HCT116 (cell line): ENCODE measurements at regions not wholly inside any gene's neighbourhood (a gene's known extent, or its start where the extent isn't known, plus 50 kb on each side); places are given as distances from the start of the nearest gene placed in this dataset.
A peak's percentile ranks its signal among the peaks of the same experiment; 100 is the strongest.

Experiments used
- ATAC-seq: fragments of 200-7000 bp; cut with Tn5 transposase; 2 replicates; pipeline ENCODE4 v1.9.1; 2020; ENCODE audit warnings: mild to moderate bottlenecking, moderate library complexity
- BruUV-seq: library from RNA; stranded (reverse); fragments of 400-500 nt; replicated peaks from 2 replicates; lab custom pipeline; 2021; lab: Mats Ljungman, UMichigan
- CTCF ChIA-PET: fragments of 300-600 bp; sonication (Branson Sonifier 250); formaldehyde crosslinking; loops from one replicate; lab custom pipeline; 2021; ENCODE audit warnings: antibody characterized with exemption; lab: Charles Lee
- POLR2A ChIA-PET: fragments of 300-600, 350-600 bp; sonication (Branson Sonifier 250); formaldehyde crosslinking; loops from one replicate; lab custom pipeline; 2021; ENCODE audit warnings: antibody characterized with exemption; lab: Charles Lee
- RAD21 ChIA-PET, 2 experiments: fragments of 300-600 bp; sonication (Branson Sonifier 250); formaldehyde crosslinking; loops; one replicate each; lab custom pipeline; 2023; ENCODE audit warnings: low total read pairs in 2 of 2; ENCODE audit not compliant: uncharacterized antibody in 2 of 2, unreplicated experiment in 2 of 2, low non-redundant PET in 1 of 2; lab: Charles Lee
- DNase-seq: peaks from one replicate; pipeline ENCODE4 v3.0.0-alpha.2; 2010; ENCODE audit warnings: low read depth, low spot score
- H2AFZ ChIP-seq: fragments of 200-600 bp; shearing (Covaris generic), sonication (generic); 2 replicates; pipeline ENCODE4 v1.6.1; 2017; ENCODE audit warnings: low read depth, mixed run types, mixed read lengths, antibody characterized with exemption, low read length; ENCODE audit not compliant: poor library complexity, severe bottlenecking
- H3K27ac ChIP-seq: 2 replicates; pipeline ENCODE4 v1.5.1; 2012; ENCODE audit warnings: low read depth, low read length
- H3K27me3 ChIP-seq: fragments of 200-600 bp; sonication (generic); 2 replicates; pipeline ENCODE4 v1.6.1; 2016; ENCODE audit warnings: mixed run types, low read length, mixed read lengths; ENCODE audit not compliant: insufficient read depth
- H3K36me3 ChIP-seq, 2 experiments: fragments of 200-500 bp in 1 of 2; fragments of 200-600 bp in 1 of 2; sonication (Bioruptor generic) in 1 of 2; sonication (generic) in 1 of 2; 2 replicates each; pipeline versions ENCODE4 v1.5.1 to v1.6.1; 2014 to 2016; ENCODE audit warnings: low read length in 2 of 2, inconsistent platforms in 1 of 2, mixed read lengths in 1 of 2, mixed run types in 1 of 2; ENCODE audit not compliant: insufficient read depth in 2 of 2, control insufficient read depth in 1 of 2
- H3K4me1 ChIP-seq, 2 experiments: fragments of 200-600 bp in 1 of 2; sonication (generic) in 1 of 2; 2 replicates each; pipeline versions ENCODE4 v1.5.1 to v1.6.1; 2012 to 2017; ENCODE audit warnings: low read length in 2 of 2, inconsistent platforms in 1 of 2, mild to moderate bottlenecking in 1 of 2, mixed read lengths in 1 of 2, mixed run types in 1 of 2, moderate library complexity in 1 of 2; ENCODE audit not compliant: insufficient read depth in 2 of 2, control insufficient read depth in 1 of 2
- H3K4me2 ChIP-seq: fragments of 200-600 bp; sonication (generic); 2 replicates; pipeline ENCODE4 v1.6.1; 2017; ENCODE audit warnings: mixed run types, low read length, mixed read lengths
- H3K4me3 ChIP-seq, 2 experiments: fragments of 200-600 bp in 1 of 2; sonication (generic) in 1 of 2; replicated peaks in 1 of 2; 2 replicates each; pipeline ENCODE4 v1.5.1; 2011 to 2016; ENCODE audit warnings: low read length in 2 of 2, control low read depth in 1 of 2, low read depth in 1 of 2, mild to moderate bottlenecking in 1 of 2, mixed read lengths in 1 of 2, mixed run types in 1 of 2
- H3K79me2 ChIP-seq: fragments of 200-600 bp; sonication (generic); 2 replicates; pipeline ENCODE4 v1.6.1; 2017; ENCODE audit warnings: mild to moderate bottlenecking, mixed run types, low read length, moderate library complexity, mixed read lengths; ENCODE audit not compliant: insufficient read depth
- H3K9ac ChIP-seq: fragments of 200-600 bp; sonication (generic); 2 replicates; pipeline ENCODE4 v1.6.1; 2016; ENCODE audit warnings: low read length, mixed read lengths
- H3K9me2 ChIP-seq: fragments of 200-600 bp; sonication (generic), shearing (Covaris generic); 2 replicates; pipeline ENCODE4 v1.6.1; 2017; ENCODE audit warnings: mixed run types, mild to moderate bottlenecking, moderate library complexity; ENCODE audit not compliant: insufficient read depth
- H3K9me3 ChIP-seq, 2 experiments: fragments of 200-500 bp in 1 of 2; fragments of 200-600 bp in 1 of 2; sonication (Bioruptor generic) in 1 of 2; sonication (generic) in 1 of 2; 2 replicates each; pipeline ENCODE4 v1.6.1; 2014 to 2017; ENCODE audit warnings: low read length in 2 of 2, mixed read lengths in 2 of 2, inconsistent platforms in 1 of 2, low read depth in 1 of 2, mild to moderate bottlenecking in 1 of 2, mixed run types in 1 of 2, moderate library complexity in 1 of 2; ENCODE audit not compliant: control insufficient read depth in 1 of 2, insufficient read depth in 1 of 2
- H4K20me1 ChIP-seq: fragments of 200-600 bp; sonication (generic), shearing (Covaris generic); 2 replicates; pipeline ENCODE4 v1.6.1; 2017; ENCODE audit warnings: mixed run types, mild to moderate bottlenecking, moderate library complexity; ENCODE audit not compliant: insufficient read depth
- CBX3 ChIP-seq: IDR thresholded peaks from 2 replicates; pipeline ENCODE4 v1.6.1; 2012; ENCODE audit warnings: low read depth
- CEBPB ChIP-seq: IDR thresholded peaks from 2 replicates; pipeline ENCODE4 v1.6.1; 2012; ENCODE audit warnings: low read depth
- CTCF ChIP-seq, 3 experiments: fragments of 200-600 bp in 1 of 3; sonication (generic) in 1 of 3; IDR thresholded peaks in 2 of 3; conservative IDR thresholded peaks in 1 of 3; 2 replicates each; pipeline ENCODE4 v1.5.1; 2012 to 2017; ENCODE audit warnings: low read depth in 2 of 3, low read length in 2 of 3, antibody characterized with exemption in 1 of 3, borderline replicate concordance in 1 of 3, control low read depth in 1 of 3, mild to moderate bottlenecking in 1 of 3, mixed read lengths in 1 of 3, mixed run types in 1 of 3, moderate library complexity in 1 of 3; ENCODE audit not compliant: insufficient read depth in 1 of 3
- ELF1 ChIP-seq: IDR thresholded peaks from 2 replicates; pipeline ENCODE4 v1.6.1; 2012; ENCODE audit warnings: low read depth, borderline replicate concordance
- POLR2AphosphoS5 ChIP-seq: IDR thresholded peaks from 2 replicates; pipeline ENCODE4 v1.6.1; 2011; ENCODE audit warnings: mild to moderate bottlenecking, low read depth, low read length, moderate library complexity
- REST ChIP-seq: IDR thresholded peaks from 2 replicates; pipeline ENCODE4 v1.6.1; 2012; ENCODE audit warnings: low read depth
- SIN3A ChIP-seq: IDR thresholded peaks from 2 replicates; pipeline ENCODE4 v1.6.1; 2012; ENCODE audit warnings: low read depth
- TCF7L2 ChIP-seq: IDR thresholded peaks from 2 replicates; pipeline ENCODE4 v1.7.0; 2011; ENCODE audit warnings: borderline replicate concordance, inconsistent platforms; ENCODE audit not compliant: insufficient read depth, insufficient read length; ENCODE audit errors: extremely low read depth
- YY1 ChIP-seq: IDR thresholded peaks from 2 replicates; pipeline ENCODE4 v1.6.1; 2011; ENCODE audit warnings: low read length, low read depth, moderate library complexity, mild to moderate bottlenecking; ENCODE audit not compliant: insufficient replicate concordance; ENCODE audit errors: extremely low read depth
- ZNF274 ChIP-seq: fragments of 200-500 bp; sonication (Bioruptor generic); IDR thresholded peaks from 2 replicates; pipeline ENCODE4 v1.6.1; 2014; ENCODE audit warnings: mild to moderate bottlenecking, low read depth, low read length, inconsistent platforms
- intact Hi-C: fragments of 100-400 bp; cut with micrococcal nuclease; formaldehyde crosslinking; loops from 2 replicates; pipeline ENCODE4 v1.10.0; 2022
- TF ChIP-seq, protein P1 (sequence below): IDR thresholded peaks from 2 replicates; pipeline ENCODE4 v1.6.1; 2011; ENCODE audit warnings: mild to moderate bottlenecking, low read length, moderate library complexity; ENCODE audit not compliant: insufficient replicate concordance; ENCODE audit errors: extremely low read depth
- TF ChIP-seq, protein P2 (sequence below): IDR thresholded peaks from 2 replicates; pipeline ENCODE4 v1.6.1; 2012

GRCh38 chr2:9071584-9072124 is 68.2 kb upstream of the MBOAT2 start (continued):
- TF ChIP-seq CTCF (IDR thresholded peaks at IDR 0.05 in 2 of 3, conservative IDR thresholded peaks at IDR 0.05 in 1 of 3; ENCODE audit: borderline replicate concordance in 1 of 3, insufficient read depth in 1 of 3, low read depth in 2 of 3, low read length in 2 of 3) (no peak), SIN3A (no peak)
- TF ChIP-seq, protein P1, sequence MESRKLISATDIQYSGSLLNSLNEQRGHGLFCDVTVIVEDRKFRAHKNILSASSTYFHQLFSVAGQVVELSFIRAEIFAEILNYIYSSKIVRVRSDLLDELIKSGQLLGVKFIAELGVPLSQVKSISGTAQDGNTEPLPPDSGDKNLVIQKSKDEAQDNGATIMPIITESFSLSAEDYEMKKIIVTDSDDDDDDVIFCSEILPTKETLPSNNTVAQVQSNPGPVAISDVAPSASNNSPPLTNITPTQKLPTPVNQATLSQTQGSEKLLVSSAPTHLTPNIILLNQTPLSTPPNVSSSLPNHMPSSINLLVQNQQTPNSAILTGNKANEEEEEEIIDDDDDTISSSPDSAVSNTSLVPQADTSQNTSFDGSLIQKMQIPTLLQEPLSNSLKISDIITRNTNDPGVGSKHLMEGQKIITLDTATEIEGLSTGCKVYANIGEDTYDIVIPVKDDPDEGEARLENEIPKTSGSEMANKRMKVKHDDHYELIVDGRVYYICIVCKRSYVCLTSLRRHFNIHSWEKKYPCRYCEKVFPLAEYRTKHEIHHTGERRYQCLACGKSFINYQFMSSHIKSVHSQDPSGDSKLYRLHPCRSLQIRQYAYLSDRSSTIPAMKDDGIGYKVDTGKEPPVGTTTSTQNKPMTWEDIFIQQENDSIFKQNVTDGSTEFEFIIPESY, result no peak
- TF ChIP-seq, protein P2, sequence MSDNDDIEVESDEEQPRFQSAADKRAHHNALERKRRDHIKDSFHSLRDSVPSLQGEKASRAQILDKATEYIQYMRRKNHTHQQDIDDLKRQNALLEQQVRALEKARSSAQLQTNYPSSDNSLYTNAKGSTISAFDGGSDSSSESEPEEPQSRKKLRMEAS, result no peak

- ATAC-seq, result peak; percentile 99
- Histone ChIP-seq H3K27me3 (no peaks in the 10 kb centered on the region), H3K9ac (peak overlapping the region; percentile 51), H3K9me2 (no peaks in the 10 kb centered on the region), H2AFZ (peak overlapping the region; percentile 78), H3K4me3 (0 out of 4 replicates have a peak overlapping the region, but pooled peaks of 1 of the 2 experiments have one; percentile 8), H3K4me2 (peak overlapping the region; percentile 61), H3K4me1 (peaks cover 0 to 41% of the 10 kb centered on the region in 2 experiments; a peak in 3 of 4 replicates), H3K27ac (peak overlapping the region; percentile 20; the same call in 1 of the 2 replicates), H3K79me2 (no peaks in the 10 kb centered on the region), H4K20me1 (no peaks in the 10 kb centered on the region), H3K36me3 (no peaks in the 10 kb centered on the region), H3K9me3 (no peaks in the 10 kb centered on the region)
- ChIA-PET CTCF (interaction anchor here (0.6 to 1.0 kb wide), 2 partner anchors 29 to 197 kb away, joined by 3 read pairs; no protein-coding TSS in a partner anchor), RAD21 (no interaction called here), POLR2A (interaction anchor here (0.6 to 1.8 kb wide), 3 partner anchors 13 to 277 kb away, joined by 3 to 6 read pairs (median 4); no protein-coding TSS in a partner anchor)
- no TSS peak for BruUV-seq
- DNase-seq, result peak; percentile 99
- intact Hi-C loops, result no loop called here
- TF ChIP-seq POLR2AphosphoS5 (peak; percentile 53; the same call in 1 of the 2 replicates), REST (no peak), CEBPB (peak; percentile 49), ZNF274 (no peak), YY1 (peak; percentile 72), CBX3 (peak; percentile 99), ELF1 (no peak), TCF7L2 (peak; percentile 65)
- TF ChIP-seq, protein P1, result peak; percentile 29
Observed at GRCh38 chr2:9071032-9071431, 67.5 kb upstream of the MBOAT2 start.
